Immature natural killer cell (primary cell): ENCODE measurements at regions not wholly inside any gene's neighbourhood (a gene's known extent, or its start where the extent isn't known, plus 50 kb on each side); places are given as distances from the start of the nearest gene placed in this dataset.
"Not testable (repeated sequence)": the region's sequence is repeated elsewhere in the genome, so short reads cannot be mapped to it uniquely, and the experiment has no call there.

Source experiments
- DNase-seq, 3 donors: peaks; one replicate each; pipeline ENCODE4 v3.0.0; 2022; ENCODE audit warnings: mixed read lengths in 1 of 3
- H3K27ac Mint-ChIP-seq, 6 donors: one replicate each; pipeline ENCODE4 v1.8.0; 2020; ENCODE audit warnings: mixed read lengths in 6 of 6, mild to moderate bottlenecking in 5 of 6, inconsistent platforms in 4 of 6, moderate library complexity in 3 of 6
- H3K27me3 Mint-ChIP-seq, 3 donors: one replicate each; pipeline ENCODE4 v1.8.0; 2020 to 2021; ENCODE audit warnings: low read depth in 3 of 3, mild to moderate bottlenecking in 3 of 3, mixed read lengths in 3 of 3, moderate library complexity in 3 of 3, inconsistent platforms in 1 of 3
- H3K36me3 Mint-ChIP-seq, 3 donors: one replicate each; pipeline ENCODE4 v1.8.0; 2020; ENCODE audit warnings: mixed read lengths in 3 of 3, inconsistent platforms in 2 of 3, mild to moderate bottlenecking in 2 of 3
- H3K4me1 Mint-ChIP-seq, 2 donors: one replicate each; pipeline ENCODE4 v1.8.0; 2020; ENCODE audit warnings: inconsistent platforms in 2 of 2, mild to moderate bottlenecking in 2 of 2, mixed read lengths in 2 of 2, moderate library complexity in 1 of 2
- H3K4me3 Mint-ChIP-seq, 5 donors: one replicate each; pipeline ENCODE4 v1.8.0; 2020; ENCODE audit warnings: mild to moderate bottlenecking in 5 of 5, mixed read lengths in 5 of 5, inconsistent platforms in 3 of 5, moderate library complexity in 3 of 5
- H3K9me3 Mint-ChIP-seq, 6 donors: one replicate each; pipeline ENCODE4 v1.8.0; 2020; ENCODE audit warnings: mild to moderate bottlenecking in 6 of 6, mixed read lengths in 6 of 6, inconsistent platforms in 4 of 6, moderate library complexity in 3 of 6

DNA sequence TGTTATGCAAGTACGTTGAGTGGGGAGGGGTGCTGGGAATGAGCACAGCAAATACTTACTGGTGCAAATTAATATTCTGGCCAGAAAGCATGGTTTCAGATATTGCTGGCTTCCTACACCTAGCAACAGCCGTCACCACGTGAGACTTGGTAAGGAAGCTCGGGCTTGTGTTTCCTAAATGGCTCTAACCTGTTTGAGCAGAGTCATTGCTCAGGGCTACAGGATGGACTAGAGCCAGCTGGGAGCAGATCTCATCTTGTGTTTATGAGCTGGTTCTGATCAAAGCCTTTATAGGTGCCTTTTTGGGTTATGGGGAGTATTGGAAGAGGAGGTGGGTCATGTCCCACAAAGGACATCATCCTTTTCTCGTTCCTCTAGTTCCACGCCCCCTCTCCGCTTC is 200.3 kb downstream of the BUB3 start:
- no peak for DNase-seq
- no peaks in the 10 kb centered on the region for H3K4me1 Mint-ChIP-seq
- H3K36me3 Mint-ChIP-seq, result no peaks in the 10 kb centered on the region
- no peaks in the 10 kb centered on the region for H3K9me3 Mint-ChIP-seq
- no peak overlapping the region for H3K4me3 Mint-ChIP-seq
- peaks cover 0 to 2% (median 2%) of the 10 kb centered on the region in 3 donors for H3K27me3 Mint-ChIP-seq
- no peak overlapping the region for H3K27ac Mint-ChIP-seq

DNA sequence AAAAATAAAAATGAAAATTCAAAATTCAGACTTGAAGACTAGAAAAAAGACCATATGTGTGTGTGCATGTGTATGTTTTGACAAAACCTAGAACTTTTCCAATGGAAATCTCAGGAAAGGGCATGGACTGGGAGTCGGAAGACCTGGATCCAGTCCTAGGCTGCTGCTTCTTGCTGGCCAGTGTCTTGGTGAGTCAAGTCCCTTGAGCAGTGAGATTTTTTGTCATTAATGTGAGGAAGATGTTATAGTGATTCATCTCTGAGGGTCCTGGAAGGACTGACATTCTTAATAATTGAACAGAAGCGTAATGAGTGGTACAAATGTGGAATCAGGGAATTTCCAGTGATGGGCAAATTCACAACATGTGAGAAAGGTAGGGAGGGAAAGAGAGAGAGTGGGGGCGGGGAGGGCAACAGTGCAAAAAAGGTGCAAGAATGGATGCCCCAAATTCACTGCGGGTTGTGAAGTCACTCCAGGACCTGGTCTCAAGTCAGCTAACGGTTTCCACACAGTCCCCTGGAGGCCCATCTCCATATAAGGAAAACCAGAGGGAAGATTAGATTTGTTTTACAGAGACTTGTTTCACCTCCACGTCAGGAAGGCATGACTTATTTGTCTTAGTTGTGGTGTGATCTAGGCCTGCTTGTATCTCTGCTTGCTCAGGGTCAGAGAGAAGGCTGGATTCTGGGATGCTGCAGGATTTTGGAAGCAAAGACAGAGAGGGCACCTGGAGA is 201.7 kb downstream of the BUB3 start:
- Mint-ChIP-seq H3K36me3 (peaks cover 0 to 4% (median 0%) of the 10 kb centered on the region in 3 donors), H3K27me3 (peaks cover 0 to 4% (median 2%) of the 10 kb centered on the region in 3 donors), H3K9me3 (no peaks in the 10 kb centered on the region), H3K27ac (no peak overlapping the region), H3K4me3 (no peak overlapping the region), H3K4me1 (no peaks in the 10 kb centered on the region)
- no peak for DNase-seq

DNA sequence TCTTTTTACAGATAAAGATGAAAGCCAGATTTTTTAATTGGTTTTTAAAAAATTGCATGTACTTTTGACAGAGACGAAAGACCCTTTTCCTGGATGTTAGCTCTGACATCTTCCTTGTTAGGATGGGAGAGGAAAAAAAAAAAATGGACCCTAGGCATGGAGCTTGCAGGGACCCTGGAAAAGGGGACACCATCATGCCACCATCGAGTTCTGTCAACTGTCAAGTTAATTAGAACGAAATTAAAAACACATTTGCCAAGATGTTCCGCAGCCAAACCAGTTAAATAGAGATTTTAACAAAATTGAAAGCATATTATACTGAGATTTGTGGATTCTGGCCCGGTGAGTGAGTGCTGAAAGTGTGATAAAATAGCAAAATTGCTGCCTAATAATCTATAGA is 202.6 kb downstream of the BUB3 start:
- DNase-seq, result no peak
- Mint-ChIP-seq H3K36me3 (peaks cover 0 to 4% (median 0%) of the 10 kb centered on the region in 3 donors), H3K27ac (no peak overlapping the region), H3K4me3 (no peak overlapping the region), H3K4me1 (no peaks in the 10 kb centered on the region), H3K27me3 (peaks cover 0 to 4% (median 0%) of the 10 kb centered on the region in 3 donors), H3K9me3 (no peaks in the 10 kb centered on the region)

DNA sequence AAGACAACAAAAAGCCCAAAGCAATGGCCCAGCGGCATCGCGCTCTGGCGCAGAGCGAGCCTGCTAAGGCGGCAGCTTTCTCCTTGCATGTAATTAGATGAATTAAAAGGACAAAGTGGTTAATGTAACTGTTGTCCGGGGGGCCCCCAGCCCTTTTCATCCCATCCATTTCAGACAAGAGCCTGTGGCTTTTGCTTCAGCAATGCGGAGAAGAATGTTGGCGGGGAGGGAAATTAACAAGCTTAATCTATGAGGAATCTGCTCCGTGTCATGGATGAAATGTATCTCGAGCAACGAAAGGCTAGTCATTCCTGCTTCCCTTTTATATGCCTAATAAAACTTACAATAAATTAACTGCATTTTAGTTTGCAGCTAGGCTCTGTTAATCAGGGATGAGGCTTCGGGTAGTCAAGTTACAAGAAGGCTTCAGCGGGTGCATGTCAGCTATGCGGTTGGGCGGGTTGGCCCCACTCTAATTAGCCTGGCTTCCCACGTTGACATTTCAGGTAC is 203.3 kb downstream of the BUB3 start:
- no peak overlapping the region for H3K27ac Mint-ChIP-seq
- no peak overlapping the region for H3K4me3 Mint-ChIP-seq
- H3K36me3 Mint-ChIP-seq, result peaks cover 0 to 4% (median 0%) of the 10 kb centered on the region in 3 donors
- no peak for DNase-seq
- no peaks in the 10 kb centered on the region for H3K4me1 Mint-ChIP-seq
- H3K9me3 Mint-ChIP-seq, result no peaks in the 10 kb centered on the region
- peaks cover 0 to 4% (median 0%) of the 10 kb centered on the region in 3 donors for H3K27me3 Mint-ChIP-seq

DNA sequence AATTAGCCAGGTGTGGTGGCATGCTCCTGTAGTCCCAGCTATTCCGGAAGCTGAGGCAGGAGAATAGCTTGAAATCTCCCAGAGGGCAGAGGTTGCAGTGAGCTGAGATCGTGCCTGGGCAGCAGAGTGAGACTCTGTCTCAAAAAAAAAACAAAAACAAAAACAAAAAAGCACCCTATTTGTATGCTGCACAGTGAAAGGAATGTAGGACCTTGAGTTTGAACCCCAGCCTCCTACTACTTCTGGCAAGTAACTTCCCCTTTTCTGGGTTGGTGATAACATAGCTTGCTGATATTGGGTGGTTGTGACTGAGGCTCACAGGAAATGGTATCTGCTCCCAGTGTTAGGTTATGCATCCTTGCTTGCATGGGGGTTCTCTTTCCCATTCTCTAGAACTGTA is 205.3 kb downstream of the BUB3 start:
- H3K36me3 Mint-ChIP-seq, result peaks cover 0 to 4% (median 0%) of the 10 kb centered on the region in 3 donors
- peaks cover 0 to 4% (median 2%) of the 10 kb centered on the region in 3 donors for H3K27me3 Mint-ChIP-seq
- no peak overlapping the region for H3K4me3 Mint-ChIP-seq
- H3K4me1 Mint-ChIP-seq, result no peaks in the 10 kb centered on the region
- no peak for DNase-seq
- H3K9me3 Mint-ChIP-seq, result no peaks in the 10 kb centered on the region
- H3K27ac Mint-ChIP-seq, result no peak overlapping the region

DNA sequence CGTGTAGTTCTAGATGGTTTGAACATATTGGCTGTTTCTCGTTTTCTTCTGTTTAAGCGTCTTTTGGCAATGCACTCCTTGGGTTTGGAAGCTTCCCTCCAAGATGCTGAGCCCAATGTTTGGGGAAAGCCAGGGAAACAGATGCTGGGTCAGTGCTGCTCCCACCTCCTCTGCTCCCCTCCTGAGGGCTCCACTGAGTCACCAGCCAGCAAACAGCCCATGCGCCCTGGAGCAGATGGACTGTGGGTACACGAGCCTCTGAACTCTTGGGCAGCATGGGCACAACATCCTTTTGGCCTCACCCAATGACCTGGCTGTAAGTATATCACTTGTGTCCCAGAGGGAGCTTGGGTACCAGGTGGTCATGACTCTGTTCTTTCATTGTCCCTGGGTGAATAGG is 207.6 kb downstream of the BUB3 start:
- no peaks in the 10 kb centered on the region for H3K4me1 Mint-ChIP-seq
- no peak overlapping the region for H3K4me3 Mint-ChIP-seq
- peaks cover 0 to 2% (median 1%) of the 10 kb centered on the region in 3 donors for H3K27me3 Mint-ChIP-seq
- no peaks in the 10 kb centered on the region for H3K9me3 Mint-ChIP-seq
- no peak overlapping the region for H3K27ac Mint-ChIP-seq
- peaks cover 0 to 4% (median 0%) of the 10 kb centered on the region in 3 donors for H3K36me3 Mint-ChIP-seq
- no peak for DNase-seq

DNA sequence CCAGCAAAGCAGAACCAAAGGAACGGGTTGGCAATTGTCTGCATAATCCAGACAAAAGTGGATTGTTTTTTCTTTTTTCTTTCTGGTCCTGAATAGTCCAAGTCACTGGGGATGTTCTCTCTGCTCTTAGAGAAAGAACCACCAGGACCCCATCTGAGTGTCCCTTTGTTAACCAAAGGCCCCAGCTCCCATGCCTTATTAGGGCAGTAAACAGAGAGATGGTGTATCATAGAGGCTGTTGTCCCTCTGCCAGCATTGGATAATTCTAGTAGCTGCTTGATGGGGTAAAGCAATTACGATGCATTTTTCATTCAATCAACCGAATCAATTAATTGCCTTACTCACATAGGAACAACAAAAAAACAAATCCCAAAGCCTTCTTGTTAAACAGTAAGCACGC is 213.0 kb downstream of the BUB3 start:
- H3K4me3 Mint-ChIP-seq, result no peak overlapping the region
- H3K9me3 Mint-ChIP-seq, result peaks cover 0 to 7% (median under 1%) of the 10 kb centered on the region in 6 donors
- H3K27ac Mint-ChIP-seq, result no peak overlapping the region

DNA sequence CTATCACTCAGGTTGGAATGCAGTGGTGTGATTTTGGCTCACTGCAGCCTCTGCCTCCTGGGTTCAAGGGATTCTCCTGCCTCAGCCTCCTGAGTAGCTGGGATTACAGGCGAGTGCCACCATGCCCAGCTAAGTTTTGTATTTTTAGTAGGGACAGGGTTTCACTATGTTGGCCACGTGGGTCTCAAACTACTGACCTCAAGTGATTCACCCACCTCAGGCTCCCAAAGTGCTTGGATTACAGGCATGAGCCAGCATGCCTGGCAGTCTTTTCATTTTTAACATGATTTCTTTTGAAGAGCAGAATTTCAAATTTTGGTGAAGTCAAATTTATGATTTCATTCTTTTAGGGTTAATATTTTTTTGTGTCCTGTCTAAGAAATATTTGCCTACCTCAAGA is 217.4 kb downstream of the BUB3 start:
- not testable (repeated sequence) for H3K9me3 Mint-ChIP-seq, H3K4me3 Mint-ChIP-seq, H3K4me1 Mint-ChIP-seq, H3K27me3 Mint-ChIP-seq, DNase-seq, H3K27ac Mint-ChIP-seq
- peaks cover 4 to 16% (median 8%) of the 10 kb centered on the region in 3 donors for H3K36me3 Mint-ChIP-seq

More for the DNA sequence above, 213.0 kb downstream of the BUB3 start:
- H3K36me3 Mint-ChIP-seq, result peaks cover 1 to 13% (median 5%) of the 10 kb centered on the region in 3 donors
- H3K27me3 Mint-ChIP-seq, result peaks cover 0 to 5% (median 2%) of the 10 kb centered on the region in 3 donors
- no peaks in the 10 kb centered on the region for H3K4me1 Mint-ChIP-seq
- DNase-seq, result no peak

DNA sequence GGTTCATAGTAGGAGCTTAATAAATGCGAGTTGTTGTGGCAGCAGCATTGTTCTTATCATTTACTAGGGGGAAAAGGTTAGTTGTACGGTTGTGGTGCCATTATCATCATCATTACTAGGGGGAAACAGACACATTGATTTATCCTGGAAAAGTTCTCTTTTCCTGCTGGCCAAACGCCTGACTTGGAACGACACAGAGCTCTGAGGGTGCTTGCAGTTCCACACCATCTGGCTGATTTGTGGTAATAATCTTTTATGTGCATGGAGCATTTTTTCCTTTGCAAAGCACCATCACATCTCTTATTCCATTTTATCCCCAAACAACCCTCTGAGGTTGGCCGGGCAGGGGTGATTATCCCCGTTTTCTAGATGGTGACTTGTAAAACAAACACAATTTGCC is 219.4 kb downstream of the BUB3 start:
- no peak for DNase-seq
- Mint-ChIP-seq H3K27me3 (peaks cover 0 to 6% (median 4%) of the 10 kb centered on the region in 3 donors), H3K36me3 (peaks cover 4 to 13% (median 4%) of the 10 kb centered on the region in 3 donors), H3K4me1 (no peaks in the 10 kb centered on the region), H3K4me3 (no peak overlapping the region), H3K9me3 (peaks cover 0 to 7% (median 0%) of the 10 kb centered on the region in 6 donors), H3K27ac (no peak overlapping the region)

DNA sequence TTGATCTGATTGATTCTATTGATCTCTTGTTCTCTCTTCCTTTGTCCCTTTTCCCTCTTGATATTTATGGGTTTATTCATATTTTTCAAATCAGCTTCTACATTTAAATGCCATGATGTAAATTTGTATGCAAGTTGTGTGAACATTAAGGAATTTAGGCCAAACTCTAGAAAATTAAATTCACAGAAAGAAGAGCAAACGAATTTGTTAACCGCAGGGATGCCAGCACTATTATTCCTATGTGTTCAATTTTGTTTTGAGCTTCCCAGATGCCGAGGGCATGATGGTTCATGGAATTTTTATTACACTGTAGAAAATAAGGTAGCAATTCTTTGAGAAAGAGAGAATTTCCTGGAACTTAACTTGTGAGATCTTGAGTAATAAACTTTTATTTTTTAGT is 220.9 kb downstream of the BUB3 start:
- H3K36me3 Mint-ChIP-seq, result peaks cover 4 to 7% (median 4%) of the 10 kb centered on the region in 3 donors
- no peak overlapping the region for H3K27ac Mint-ChIP-seq
- peaks cover 0 to 2% (median 0%) of the 10 kb centered on the region in 6 donors for H3K9me3 Mint-ChIP-seq
- no peaks in the 10 kb centered on the region for H3K4me1 Mint-ChIP-seq
- DNase-seq, result no peak
- no peak overlapping the region for H3K4me3 Mint-ChIP-seq
- H3K27me3 Mint-ChIP-seq, result peaks cover 0 to 9% (median 1%) of the 10 kb centered on the region in 3 donors

DNA sequence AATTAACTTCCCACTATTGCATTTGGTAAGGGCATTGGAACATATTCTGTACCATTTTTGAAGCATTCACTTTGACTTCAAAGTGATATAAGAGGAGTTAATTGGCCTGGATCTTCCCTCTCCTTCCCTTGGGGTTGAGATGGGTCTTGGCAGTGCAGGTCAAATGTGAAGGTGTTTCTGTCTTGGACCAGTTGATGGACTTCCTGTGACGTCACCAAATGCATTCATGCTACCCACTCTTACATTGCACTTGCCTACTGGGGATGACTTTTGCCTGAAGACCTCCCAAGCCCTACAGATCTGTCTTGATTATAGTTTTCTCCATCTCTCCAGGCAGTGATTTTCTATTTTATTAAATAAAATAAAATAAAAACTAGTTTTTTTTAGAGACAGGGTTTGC is 221.5 kb downstream of the BUB3 start:
- H3K27me3 Mint-ChIP-seq, result peaks cover 0 to 9% (median 1%) of the 10 kb centered on the region in 3 donors
- no peaks in the 10 kb centered on the region for H3K9me3 Mint-ChIP-seq
- no peak overlapping the region for H3K4me3 Mint-ChIP-seq
- H3K4me1 Mint-ChIP-seq, result no peaks in the 10 kb centered on the region
- H3K27ac Mint-ChIP-seq, result no peak overlapping the region
- H3K36me3 Mint-ChIP-seq, result peaks cover 4% of the 10 kb centered on the region in 3 donors
- DNase-seq, result no peak

DNA sequence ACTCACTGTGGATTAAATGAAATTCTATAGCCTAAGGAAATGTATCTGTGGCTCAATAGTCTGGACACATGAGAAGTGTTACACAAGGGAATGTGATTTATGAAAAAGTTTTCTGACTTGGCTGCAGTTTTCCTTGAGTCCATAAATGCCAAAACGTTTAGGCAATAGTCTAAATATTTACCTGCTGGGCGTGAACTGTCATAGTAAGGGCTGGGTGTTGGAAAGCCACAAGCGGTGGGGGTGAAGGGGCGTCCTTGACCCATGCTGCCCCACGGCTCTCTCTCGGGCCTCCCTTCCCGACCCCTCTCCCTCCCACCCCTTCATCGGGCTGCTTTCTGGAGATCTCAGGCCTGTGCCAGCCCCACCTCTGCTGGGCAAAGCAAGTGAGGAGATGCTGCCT is 223.7 kb downstream of the BUB3 start:
- Mint-ChIP-seq H3K27ac (no peak overlapping the region), H3K4me3 (no peak overlapping the region), H3K27me3 (peaks cover 1 to 5% (median 2%) of the 10 kb centered on the region in 3 donors), H3K9me3 (no peaks in the 10 kb centered on the region), H3K36me3 (no peaks in the 10 kb centered on the region), H3K4me1 (no peaks in the 10 kb centered on the region)
- DNase-seq, result no peak

DNA sequence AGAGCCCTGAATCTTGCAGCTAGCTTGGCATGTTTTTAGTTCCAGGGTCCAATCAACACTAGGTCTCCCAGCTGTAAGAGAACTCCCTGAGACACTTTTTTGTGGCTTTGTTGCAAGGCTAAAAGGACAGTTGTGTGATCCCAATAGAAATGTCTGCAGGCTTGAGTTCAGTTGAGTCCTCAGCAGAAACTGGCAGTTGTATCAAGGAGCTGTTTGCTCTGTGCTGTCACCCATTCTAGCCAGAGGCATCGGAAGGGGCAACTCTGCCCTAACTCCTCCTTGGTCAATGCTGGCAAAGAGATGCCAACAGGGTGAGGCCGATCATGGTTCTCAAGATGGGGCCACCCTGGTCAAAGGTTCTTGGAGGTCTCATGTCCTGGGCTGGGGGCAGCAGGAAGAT is 224.1 kb downstream of the BUB3 start:
- Mint-ChIP-seq H3K27me3 (peaks cover 1 to 5% (median 2%) of the 10 kb centered on the region in 3 donors), H3K36me3 (no peaks in the 10 kb centered on the region), H3K4me1 (no peaks in the 10 kb centered on the region), H3K4me3 (no peak overlapping the region), H3K9me3 (no peaks in the 10 kb centered on the region), H3K27ac (no peak overlapping the region)
- no peak for DNase-seq

DNA sequence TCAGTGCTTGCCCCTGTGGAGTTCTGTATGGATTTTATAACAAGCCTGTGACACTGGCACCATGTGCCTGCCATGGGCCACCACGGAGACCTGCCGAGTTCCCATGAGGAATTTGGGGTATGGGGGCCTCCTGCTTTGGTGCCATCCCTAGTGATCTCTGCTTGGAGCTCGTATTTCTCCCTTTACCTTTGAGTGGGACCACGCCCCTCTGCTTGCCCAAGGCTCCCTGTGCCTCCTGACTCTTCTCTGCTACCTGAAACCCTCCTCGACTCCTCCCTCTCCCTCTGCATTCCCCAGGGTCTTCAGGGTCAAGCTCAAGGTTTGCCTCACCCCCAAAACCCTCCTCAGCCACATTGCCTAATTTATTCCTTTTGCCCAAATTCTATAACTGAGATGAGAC is 225.0 kb downstream of the BUB3 start:
- Mint-ChIP-seq H3K27ac (no peak overlapping the region), H3K4me1 (no peaks in the 10 kb centered on the region), H3K9me3 (no peaks in the 10 kb centered on the region), H3K36me3 (no peaks in the 10 kb centered on the region), H3K4me3 (no peak overlapping the region), H3K27me3 (peaks cover 1 to 5% (median 2%) of the 10 kb centered on the region in 3 donors)
- no peak for DNase-seq
